NT2/D1 (cell line): ENCODE measurements at regions not wholly inside any gene's neighbourhood (a gene's known extent, or its start where the extent isn't known, plus 50 kb on each side); places are given as distances from the start of the nearest gene placed in this dataset.
A peak's percentile ranks its signal among the peaks of the same experiment; 100 is the strongest.

Experiments used
- DNase-seq: peaks from one replicate; pipeline ENCODE4 v3.0.0-alpha.2; 2011; ENCODE audit warnings: low read depth, low spot score
- H3K27me3 ChIP-seq: 2 replicates; pipeline ENCODE4 v1.6.0; 2011; ENCODE audit warnings: mild to moderate bottlenecking; ENCODE audit not compliant: insufficient read length, insufficient read depth
- H3K36me3 ChIP-seq: 2 replicates; pipeline ENCODE4 v1.6.1; 2011; ENCODE audit warnings: mild to moderate bottlenecking, low read length, mixed read lengths; ENCODE audit not compliant: insufficient read depth, insufficient read length
- H3K4me1 ChIP-seq: 2 replicates; pipeline ENCODE4 v1.5.1; 2011; ENCODE audit not compliant: insufficient read depth, insufficient read length
- H3K4me3 ChIP-seq: 2 replicates; pipeline ENCODE4 v1.5.1; 2011; ENCODE audit warnings: low read depth; ENCODE audit not compliant: insufficient read length
- H3K9ac ChIP-seq: 2 replicates; pipeline ENCODE4 v1.6.0; 2011; ENCODE audit warnings: low read depth; ENCODE audit not compliant: insufficient read length
- H3K9me3 ChIP-seq: 2 replicates; pipeline ENCODE4 v1.5.1; 2011; ENCODE audit warnings: mild to moderate bottlenecking, low read length; ENCODE audit not compliant: insufficient read depth
- SUZ12 ChIP-seq: IDR thresholded peaks from 2 replicates; pipeline ENCODE4 v1.6.1; 2011; ENCODE audit not compliant: insufficient read length, insufficient read depth; ENCODE audit errors: extremely low read depth
- YY1 ChIP-seq: IDR thresholded peaks from 2 replicates; pipeline ENCODE4 v1.6.1; 2011; ENCODE audit not compliant: insufficient read length, insufficient read depth
- ZNF274 ChIP-seq: IDR thresholded peaks from 2 replicates; pipeline ENCODE4 v1.6.1; 2011; ENCODE audit warnings: mild to moderate bottlenecking, low read depth, low read length

- Histone ChIP-seq H3K27me3 (no peaks in the 10 kb centered on the region), H3K4me3 (no peak overlapping the region), H3K36me3 (no peaks in the 10 kb centered on the region), H3K9me3 (no peaks in the 10 kb centered on the region), H3K9ac (no peak overlapping the region), H3K4me1 (no peaks in the 10 kb centered on the region)
- TF ChIP-seq ZNF274: no peak
- TF ChIP-seq YY1: no peak
- no peak for TF ChIP-seq SUZ12
- no peak for DNase-seq
These were observed 373.3 kb upstream of the DIAPH2 start for GRCh38 chrX:96311366-96311765.

DNA sequence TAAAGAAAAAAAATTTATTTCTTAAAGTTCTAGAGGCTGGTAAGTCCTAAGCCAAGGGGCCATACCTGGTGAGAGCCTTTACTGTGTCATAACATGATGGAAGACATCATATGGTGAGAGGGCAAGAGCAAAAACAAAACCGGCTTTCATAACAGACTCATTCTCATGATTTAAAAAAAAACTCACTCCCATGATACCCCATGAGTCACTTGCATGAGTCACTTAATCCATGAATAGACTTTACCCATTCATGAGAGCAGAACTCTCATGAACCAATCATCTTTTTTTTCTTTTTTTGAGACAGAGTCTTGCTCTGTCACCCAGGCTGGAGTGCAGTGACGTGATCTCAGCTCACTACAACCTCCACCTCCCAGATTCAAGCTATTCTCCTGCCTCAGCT lies 369.7 kb upstream of the DIAPH2 start:
- Histone ChIP-seq H3K36me3 (no peaks in the 10 kb centered on the region), H3K4me1 (no peaks in the 10 kb centered on the region), H3K9ac (no peak overlapping the region), H3K4me3 (no peak overlapping the region), H3K27me3 (no peaks in the 10 kb centered on the region), H3K9me3 (no peaks in the 10 kb centered on the region)
- no peak for DNase-seq
- TF ChIP-seq SUZ12: no peak
- no peak for TF ChIP-seq YY1
- no peak for TF ChIP-seq ZNF274

- TF ChIP-seq SUZ12: no peak
- TF ChIP-seq YY1: no peak
- no peak for TF ChIP-seq ZNF274
- Histone ChIP-seq H3K9me3 (no peaks in the 10 kb centered on the region), H3K9ac (no peak overlapping the region), H3K36me3 (no peaks in the 10 kb centered on the region), H3K27me3 (no peaks in the 10 kb centered on the region), H3K4me1 (no peaks in the 10 kb centered on the region), H3K4me3 (no peak overlapping the region)
- DNase-seq: no peak
These were observed 322.8 kb upstream of the DIAPH2 start for GRCh38 chrX:96361844-96362243.

DNA sequence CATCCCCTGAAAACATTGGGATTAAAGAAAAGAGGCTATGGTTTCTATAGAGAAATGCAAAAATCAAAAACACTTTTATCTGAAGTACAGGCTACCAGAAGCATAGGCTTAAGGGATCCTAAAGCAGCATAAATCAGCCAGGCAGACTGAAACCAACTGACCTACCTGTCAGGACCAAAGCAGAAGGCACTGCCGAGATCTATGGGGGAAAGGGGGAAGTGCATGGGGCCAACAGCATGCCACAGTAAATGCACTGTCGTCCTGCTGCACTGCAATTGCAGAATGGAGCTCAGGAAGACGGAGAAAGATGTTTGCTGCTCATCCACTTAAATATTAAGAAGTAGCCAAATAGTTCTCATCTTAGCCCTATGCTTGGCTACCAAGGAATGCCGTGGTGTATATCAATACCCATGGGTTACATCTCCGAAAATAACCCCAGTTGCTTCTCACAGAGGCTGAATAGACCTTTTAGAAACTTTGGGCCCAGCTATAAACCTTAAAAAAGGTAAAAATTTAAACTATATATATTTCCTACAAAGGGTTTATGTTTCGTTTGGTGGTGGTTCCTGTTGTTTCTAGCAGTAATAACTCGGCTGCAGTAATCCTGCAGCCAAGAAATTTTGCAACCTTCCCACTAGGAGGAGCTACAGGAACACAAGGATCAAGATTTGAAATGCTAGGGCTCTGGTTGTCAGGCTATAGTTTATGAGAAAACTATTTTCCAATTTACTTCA lies 312.2 kb upstream of the DIAPH2 start:
- Histone ChIP-seq H3K27me3 (no peaks in the 10 kb centered on the region), H3K4me3 (no peak overlapping the region), H3K9me3 (no peaks in the 10 kb centered on the region), H3K9ac (no peak overlapping the region), H3K36me3 (no peaks in the 10 kb centered on the region), H3K4me1 (no peaks in the 10 kb centered on the region)
- DNase-seq: peak; percentile 20
- TF ChIP-seq ZNF274: no peak
- TF ChIP-seq SUZ12: no peak
- no peak for TF ChIP-seq YY1

DNA sequence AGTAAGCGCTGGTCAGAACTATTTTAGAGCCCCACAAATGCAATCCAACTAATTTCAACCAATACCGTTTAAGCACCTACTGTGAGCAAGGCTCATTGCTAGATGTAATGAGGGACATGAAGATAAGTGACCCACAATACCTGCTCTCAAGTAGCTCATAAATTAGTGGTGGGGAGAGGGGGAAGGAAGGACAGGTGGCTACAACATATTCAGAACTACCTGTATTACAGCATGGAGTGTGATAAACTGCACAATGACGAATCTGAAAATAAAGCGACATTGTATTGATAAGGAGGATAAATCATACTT lies 311.6 kb upstream of the DIAPH2 start:
- H3K9me3 ChIP-seq: no peaks in the 10 kb centered on the region
- no peak overlapping the region for H3K9ac ChIP-seq
- H3K4me1 ChIP-seq: no peaks in the 10 kb centered on the region
- no peak for DNase-seq
- H3K4me3 ChIP-seq: no peak overlapping the region
- no peaks in the 10 kb centered on the region for H3K36me3 ChIP-seq
- TF ChIP-seq YY1 (no peak), ZNF274 (no peak), SUZ12 (no peak)
- H3K27me3 ChIP-seq: no peaks in the 10 kb centered on the region

GRCh38 chrX:96376266-96376665 lies 308.4 kb upstream of the DIAPH2 start:
- H3K27me3 ChIP-seq: no peaks in the 10 kb centered on the region
- H3K4me1 ChIP-seq: no peaks in the 10 kb centered on the region
- H3K9ac ChIP-seq: no peak overlapping the region
- H3K4me3 ChIP-seq: no peak overlapping the region
- no peaks in the 10 kb centered on the region for H3K36me3 ChIP-seq
- TF ChIP-seq YY1: no peak
- DNase-seq: no peak
- H3K9me3 ChIP-seq: no peaks in the 10 kb centered on the region

GRCh38 chrX:96379951-96380350 lies 304.7 kb upstream of the DIAPH2 start:
- Histone ChIP-seq H3K36me3 (no peaks in the 10 kb centered on the region), H3K27me3 (no peaks in the 10 kb centered on the region), H3K4me1 (no peaks in the 10 kb centered on the region), H3K4me3 (no peak overlapping the region), H3K9ac (no peak overlapping the region), H3K9me3 (no peaks in the 10 kb centered on the region)
- no peak for DNase-seq
- TF ChIP-seq SUZ12 (no peak), YY1 (no peak)

DNA sequence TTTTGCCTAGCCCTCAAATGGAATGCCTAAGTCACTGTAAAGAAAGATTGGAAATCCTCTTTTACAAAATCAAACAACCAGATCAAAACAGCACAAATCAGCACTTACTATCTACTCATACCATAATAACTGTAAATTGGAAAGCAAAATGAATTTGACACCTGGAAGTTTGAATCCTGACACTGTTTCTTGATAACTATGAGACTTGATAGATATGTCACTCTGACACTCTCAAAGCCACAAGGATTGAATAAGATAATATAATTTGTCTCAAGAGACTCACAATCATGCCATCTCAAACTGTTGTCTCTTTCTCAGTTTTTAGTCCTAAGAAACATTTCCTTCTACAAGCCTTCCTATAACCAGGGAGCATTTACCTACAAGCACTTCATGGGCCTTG lies 302.6 kb upstream of the DIAPH2 start:
- no peaks in the 10 kb centered on the region for H3K36me3 ChIP-seq
- no peak overlapping the region for H3K9ac ChIP-seq
- no peaks in the 10 kb centered on the region for H3K4me1 ChIP-seq
- H3K27me3 ChIP-seq: no peaks in the 10 kb centered on the region
- DNase-seq: no peak
- no peak overlapping the region for H3K4me3 ChIP-seq
- TF ChIP-seq YY1 (no peak), ZNF274 (no peak), SUZ12 (no peak)
- H3K9me3 ChIP-seq: no peaks in the 10 kb centered on the region
